H1 (cell line): ENCODE measurements at regions not wholly inside any gene's neighbourhood (a gene's known extent, or its start where the extent isn't known, plus 50 kb on each side); places are given as distances from the start of the nearest gene placed in this dataset.

Experiments
- BRCA1 ChIP-seq: IDR thresholded peaks from 2 replicates; pipeline ENCODE4 v1.6.1; 2012; ENCODE audit warnings: low read depth, low read length, improper control_type of control experiment
- CBX5 ChIP-seq: fragments of 300-800, 300-1000 bp; sonication (generic); IDR thresholded peaks from 2 replicates; pipeline ENCODE4 v1.7.1; 2016; ENCODE audit warnings: antibody characterized with exemption, low read length, low read depth
- CTCF ChIP-seq, 3 experiments: IDR thresholded peaks; 1 replicate in 2 of 3; 2 replicates in 1 of 3; pipeline versions ENCODE4 v1.5.1 to v1.6.1; 2011; ENCODE audit warnings: low read length in 3 of 3, mild to moderate bottlenecking in 3 of 3, inconsistent platforms in 2 of 3, low read depth in 1 of 3, moderate library complexity in 1 of 3; ENCODE audit not compliant: insufficient read depth in 1 of 3; ENCODE audit errors: control extremely low read depth in 1 of 3
- E2F6 ChIP-seq: IDR thresholded peaks from 2 replicates; pipeline ENCODE4 v1.6.1; 2012; ENCODE audit warnings: inconsistent platforms
- EP300 ChIP-seq, 2 experiments: IDR thresholded peaks; 1 replicate in 1 of 2; 2 replicates in 1 of 2; pipeline ENCODE4 v1.6.1; 2011 to 2012; ENCODE audit warnings: low read depth in 2 of 2, low read length in 2 of 2, mild to moderate bottlenecking in 2 of 2, borderline replicate concordance in 1 of 2, inconsistent platforms in 1 of 2, moderate library complexity in 1 of 2
- EZH2 ChIP-seq: fragments of 200-600 bp; sonication (generic); IDR thresholded peaks from 2 replicates; pipeline ENCODE4 v1.7.1; 2012; ENCODE audit warnings: low read depth, mild to moderate bottlenecking, moderate library complexity, low read length, inconsistent platforms; ENCODE audit not compliant: severe bottlenecking
- JUND ChIP-seq: IDR thresholded peaks from 2 replicates; pipeline ENCODE4 v1.6.1; 2011; ENCODE audit warnings: mild to moderate bottlenecking, improper control_type of control experiment, low read length
- KDM1A ChIP-seq: fragments of 200-600, 300-600 bp; sonication (generic); IDR thresholded peaks from 2 replicates; pipeline ENCODE4 v1.7.1; 2016; ENCODE audit warnings: mild to moderate bottlenecking, low read length, borderline replicate concordance
- MAFK ChIP-seq: IDR thresholded peaks from 2 replicates; pipeline ENCODE4 v1.6.1; 2012; ENCODE audit warnings: low read depth, mild to moderate bottlenecking, improper control_type of control experiment, low read length
- POLR2A ChIP-seq, 2 experiments: IDR thresholded peaks; 1 replicate in 1 of 2; 2 replicates in 1 of 2; pipeline ENCODE4 v1.6.1; 2011; ENCODE audit warnings: low read depth in 2 of 2, low read length in 2 of 2, mild to moderate bottlenecking in 2 of 2; ENCODE audit errors: control extremely low read depth in 1 of 2
- SRF ChIP-seq: IDR thresholded peaks from 2 replicates; pipeline ENCODE4 v1.6.1; 2011; ENCODE audit warnings: mild to moderate bottlenecking, low read depth, low read length, moderate library complexity
- TF ChIP-seq, protein P1 (sequence below): IDR thresholded peaks from 2 replicates; pipeline ENCODE4 v1.6.1; 2012; ENCODE audit warnings: low read length, inconsistent platforms

DNA sequence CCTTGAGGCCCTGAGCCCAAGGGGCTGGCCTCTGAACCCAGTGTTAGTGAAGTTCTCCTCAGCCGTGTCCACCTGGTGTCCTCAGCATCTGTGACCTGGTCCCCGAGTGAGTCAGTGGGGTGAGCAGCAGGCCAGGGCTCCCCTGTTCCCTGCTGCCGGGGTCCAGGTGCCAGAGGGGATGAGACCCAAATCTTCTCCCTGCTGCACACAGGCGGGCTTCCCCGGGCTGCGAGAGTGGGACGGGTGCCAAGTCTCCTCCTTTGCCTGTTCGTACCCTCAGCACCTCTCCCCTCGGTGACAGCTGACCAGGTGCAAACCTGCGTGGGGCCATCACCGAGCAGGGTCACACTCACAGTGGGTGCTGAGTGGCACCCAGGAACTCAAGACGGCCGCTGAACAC, 514.5 kb downstream of the TBC1D22A start:
- TF ChIP-seq CBX5: no peak
- TF ChIP-seq BRCA1: no peak
- no peak for TF ChIP-seq POLR2A (IDR thresholded peaks at IDR 0.05; ENCODE audit: control extremely low read depth in 1 of 2, low read depth in 2 of 2, low read length in 2 of 2)
- TF ChIP-seq KDM1A: no peak
- TF ChIP-seq E2F6: no peak
- TF ChIP-seq CTCF (IDR thresholded peaks at IDR 0.05; ENCODE audit: control extremely low read depth in 1 of 3, insufficient read depth in 1 of 3, low read depth in 1 of 3, low read length in 3 of 3): no peak
- TF ChIP-seq EP300 (IDR thresholded peaks at IDR 0.05; ENCODE audit: borderline replicate concordance in 1 of 2, low read depth in 2 of 2, low read length in 2 of 2): no peak
- TF ChIP-seq JUND: no peak
- TF ChIP-seq, protein P1, sequence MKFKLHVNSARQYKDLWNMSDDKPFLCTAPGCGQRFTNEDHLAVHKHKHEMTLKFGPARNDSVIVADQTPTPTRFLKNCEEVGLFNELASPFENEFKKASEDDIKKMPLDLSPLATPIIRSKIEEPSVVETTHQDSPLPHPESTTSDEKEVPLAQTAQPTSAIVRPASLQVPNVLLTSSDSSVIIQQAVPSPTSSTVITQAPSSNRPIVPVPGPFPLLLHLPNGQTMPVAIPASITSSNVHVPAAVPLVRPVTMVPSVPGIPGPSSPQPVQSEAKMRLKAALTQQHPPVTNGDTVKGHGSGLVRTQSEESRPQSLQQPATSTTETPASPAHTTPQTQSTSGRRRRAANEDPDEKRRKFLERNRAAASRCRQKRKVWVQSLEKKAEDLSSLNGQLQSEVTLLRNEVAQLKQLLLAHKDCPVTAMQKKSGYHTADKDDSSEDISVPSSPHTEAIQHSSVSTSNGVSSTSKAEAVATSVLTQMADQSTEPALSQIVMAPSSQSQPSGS: no peak
- TF ChIP-seq SRF: no peak
- no peak for TF ChIP-seq EZH2
- TF ChIP-seq MAFK: no peak
